WTC11 (cell line): ENCODE measurements at regions not wholly inside any gene's neighbourhood (a gene's known extent, or its start where the extent isn't known, plus 50 kb on each side); places are given as distances from the start of the nearest gene placed in this dataset.

Source experiments
- ATAC-seq: fragments of 200-7000 bp; cut with Tn5 transposase; 2 replicates; pipeline ENCODE4 v1.10.0; 2021; ENCODE audit warnings: mild to moderate bottlenecking, moderate library complexity
- CTCF ChIA-PET: fragments of 300-600 bp; sonication (Branson Sonifier 250); formaldehyde crosslinking; loops from one replicate; lab custom pipeline; 2021; ENCODE audit warnings: antibody characterized with exemption; lab: Charles Lee
- POLR2A ChIA-PET: fragments of 350-600 bp; sonication (Branson Sonifier 250); formaldehyde crosslinking; loops from one replicate; lab custom pipeline; 2021; ENCODE audit warnings: antibody characterized with exemption; lab: Charles Lee
- DNase-seq: peaks from one replicate; pipeline ENCODE4 v3.0.0; 2021; ENCODE audit warnings: low spot score
- H3K27ac Mint-ChIP-seq: 2 replicates; pipeline ENCODE4 v1.8.0; 2021; ENCODE audit warnings: mixed read lengths
- H3K27me3 Mint-ChIP-seq: 2 replicates; pipeline ENCODE4 v1.8.0; 2021; ENCODE audit warnings: low read depth, mild to moderate bottlenecking, moderate library complexity, mixed read lengths
- H3K36me3 Mint-ChIP-seq: 2 replicates; pipeline ENCODE4 v1.8.0; 2021; ENCODE audit warnings: mixed read lengths
- H3K4me1 Mint-ChIP-seq: 2 replicates; pipeline ENCODE4 v1.8.0; 2022; ENCODE audit warnings: mixed read lengths
- H3K4me3 Mint-ChIP-seq: 2 replicates; pipeline ENCODE4 v1.8.0; 2021; ENCODE audit warnings: mild to moderate bottlenecking, moderate library complexity, mixed read lengths
- H3K9me3 Mint-ChIP-seq: 2 replicates; pipeline ENCODE4 v1.8.0; 2021; ENCODE audit warnings: mixed read lengths
- AFF4 ChIP-seq: sonication (generic); formaldehyde crosslinking; IDR thresholded peaks from 2 replicates; pipeline ENCODE4 v1.8.1; 2023; ENCODE audit warnings: mild to moderate bottlenecking, missing genetic modification reagents, borderline replicate concordance
- ELF4 ChIP-seq: sonication (generic); formaldehyde crosslinking; IDR thresholded peaks from 2 replicates; pipeline ENCODE4 v1.8.1; 2022; ENCODE audit warnings: low read depth, mild to moderate bottlenecking, moderate library complexity, missing genetic modification reagents
- ESRRA ChIP-seq: sonication (generic); formaldehyde crosslinking; IDR thresholded peaks from 2 replicates; pipeline ENCODE4 v1.8.1; 2022; ENCODE audit warnings: mild to moderate bottlenecking, missing genetic modification reagents, borderline replicate concordance
- ETV6 ChIP-seq: sonication (generic); formaldehyde crosslinking; IDR thresholded peaks from 2 replicates; pipeline ENCODE4 v1.8.1; 2022; ENCODE audit warnings: mild to moderate bottlenecking, missing genetic modification reagents
- FOXP1 ChIP-seq: sonication (generic); formaldehyde crosslinking; IDR thresholded peaks from 2 replicates; pipeline ENCODE4 v1.8.0; 2022; ENCODE audit warnings: missing genetic modification reagents, mild to moderate bottlenecking, moderate library complexity, borderline replicate concordance
- JAZF1 ChIP-seq: fragments of 250-450 bp; sonication (Bioruptor Pico); IDR thresholded peaks from 2 replicates; pipeline ENCODE4 v1.9.0; 2021; ENCODE audit warnings: moderate library complexity, mild to moderate bottlenecking, inconsistent platforms
- JUN ChIP-seq: sonication (generic); formaldehyde crosslinking; IDR thresholded peaks from 2 replicates; pipeline ENCODE4 v1.8.0; 2023; ENCODE audit warnings: mild to moderate bottlenecking, missing genetic modification reagents
- MAX ChIP-seq: sonication (generic); formaldehyde crosslinking; IDR thresholded peaks from 2 replicates; pipeline ENCODE4 v1.8.0; 2022; ENCODE audit warnings: mild to moderate bottlenecking, missing genetic modification reagents
- MLX ChIP-seq: sonication (generic); formaldehyde crosslinking; IDR thresholded peaks from 2 replicates; pipeline ENCODE4 v1.8.1; 2023; ENCODE audit warnings: mild to moderate bottlenecking, missing genetic modification reagents, moderate library complexity
- NR3C1 ChIP-seq: sonication (generic); formaldehyde crosslinking; conservative IDR thresholded peaks from 2 replicates; pipeline ENCODE4 v1.8.1; 2023; ENCODE audit warnings: low read depth, mild to moderate bottlenecking, missing genetic modification reagents
- SMAD4 ChIP-seq: sonication (generic); formaldehyde crosslinking; IDR thresholded peaks from 2 replicates; pipeline ENCODE4 v1.8.0; 2022; ENCODE audit warnings: mild to moderate bottlenecking, missing genetic modification reagents
- SOX15 ChIP-seq: fragments of 250-450 bp; sonication (Bioruptor Pico); IDR thresholded peaks from 2 replicates; pipeline ENCODE4 v1.9.0; 2021; ENCODE audit warnings: mild to moderate bottlenecking
- USF2 ChIP-seq: sonication (generic); formaldehyde crosslinking; IDR thresholded peaks from 2 replicates; pipeline ENCODE4 v1.8.1; 2023; ENCODE audit warnings: mild to moderate bottlenecking, missing genetic modification reagents, moderate library complexity
- ZNF423 ChIP-seq: fragments of 250-450 bp; sonication (Bioruptor Pico); IDR thresholded peaks from 2 replicates; pipeline ENCODE4 v2.1.2; 2022; ENCODE audit warnings: mild to moderate bottlenecking, moderate library complexity
- ZSCAN18 ChIP-seq: fragments of 250-450 bp; sonication (Bioruptor Pico); IDR thresholded peaks from 2 replicates; pipeline ENCODE4 v2.1.2; 2022; ENCODE audit warnings: mild to moderate bottlenecking, moderate library complexity
- TF ChIP-seq, protein P1 (sequence below): sonication (generic); formaldehyde crosslinking; IDR thresholded peaks from 2 replicates; pipeline ENCODE4 v1.8.1; 2023; ENCODE audit warnings: mild to moderate bottlenecking, moderate library complexity, missing genetic modification reagents
- TF ChIP-seq, protein P2 (sequence below): fragments of 250-450 bp; sonication (Bioruptor Pico); IDR thresholded peaks from 2 replicates; pipeline ENCODE4 v1.9.0; 2021; ENCODE audit warnings: mild to moderate bottlenecking
- TF ChIP-seq, protein P3 (sequence below): sonication (generic); formaldehyde crosslinking; IDR thresholded peaks from 2 replicates; pipeline ENCODE4 v1.8.0; 2023; ENCODE audit warnings: missing genetic modification reagents
- TF ChIP-seq, protein P4 (sequence below): sonication (generic); formaldehyde crosslinking; IDR thresholded peaks from 2 replicates; pipeline ENCODE4 v1.8.0; 2023; ENCODE audit warnings: missing genetic modification reagents, mild to moderate bottlenecking, borderline replicate concordance

GRCh38 chr7:54874804-54875203 lies 115.8 kb upstream of the SEC61G start (continued):
- TF ChIP-seq, protein P1, sequence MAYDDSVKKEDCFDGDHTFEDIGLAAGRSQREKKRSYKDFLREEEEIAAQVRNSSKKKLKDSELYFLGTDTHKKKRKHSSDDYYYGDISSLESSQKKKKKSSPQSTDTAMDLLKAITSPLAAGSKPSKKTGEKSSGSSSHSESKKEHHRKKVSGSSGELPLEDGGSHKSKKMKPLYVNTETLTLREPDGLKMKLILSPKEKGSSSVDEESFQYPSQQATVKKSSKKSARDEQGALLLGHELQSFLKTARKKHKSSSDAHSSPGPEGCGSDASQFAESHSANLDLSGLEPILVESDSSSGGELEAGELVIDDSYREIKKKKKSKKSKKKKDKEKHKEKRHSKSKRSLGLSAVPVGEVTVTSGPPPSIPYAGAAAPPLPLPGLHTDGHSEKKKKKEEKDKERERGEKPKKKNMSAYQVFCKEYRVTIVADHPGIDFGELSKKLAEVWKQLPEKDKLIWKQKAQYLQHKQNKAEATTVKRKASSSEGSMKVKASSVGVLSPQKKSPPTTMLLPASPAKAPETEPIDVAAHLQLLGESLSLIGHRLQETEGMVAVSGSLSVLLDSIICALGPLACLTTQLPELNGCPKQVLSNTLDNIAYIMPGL (CRISPR knock-in tag) = no peak
- no peak for TF ChIP-seq ELF4 (CRISPR knock-in tag)

- CTCF ChIA-PET = interaction anchor here (1.3 to 2.2 kb wide), 4 partner anchors 89 to 378 kb away, joined by 5 to 11 read pairs (median 6); no protein-coding TSS in a partner anchor
- ATAC-seq = no peak; the same call in 1 of the 2 replicates
- Mint-ChIP-seq H3K27me3 (no peaks in the 10 kb centered on the region), H3K36me3 (no peaks in the 10 kb centered on the region)
- TF ChIP-seq, protein P2, sequence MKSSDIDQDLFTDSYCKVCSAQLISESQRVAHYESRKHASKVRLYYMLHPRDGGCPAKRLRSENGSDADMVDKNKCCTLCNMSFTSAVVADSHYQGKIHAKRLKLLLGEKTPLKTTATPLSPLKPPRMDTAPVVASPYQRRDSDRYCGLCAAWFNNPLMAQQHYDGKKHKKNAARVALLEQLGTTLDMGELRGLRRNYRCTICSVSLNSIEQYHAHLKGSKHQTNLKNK = no peak
- TF ChIP-seq SOX15 = no peak
- no peak for TF ChIP-seq NR3C1
- TF ChIP-seq USF2 = no peak
- TF ChIP-seq, protein P3, sequence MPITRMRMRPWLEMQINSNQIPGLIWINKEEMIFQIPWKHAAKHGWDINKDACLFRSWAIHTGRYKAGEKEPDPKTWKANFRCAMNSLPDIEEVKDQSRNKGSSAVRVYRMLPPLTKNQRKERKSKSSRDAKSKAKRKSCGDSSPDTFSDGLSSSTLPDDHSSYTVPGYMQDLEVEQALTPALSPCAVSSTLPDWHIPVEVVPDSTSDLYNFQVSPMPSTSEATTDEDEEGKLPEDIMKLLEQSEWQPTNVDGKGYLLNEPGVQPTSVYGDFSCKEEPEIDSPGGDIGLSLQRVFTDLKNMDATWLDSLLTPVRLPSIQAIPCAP (CRISPR knock-in tag) = no peak
- TF ChIP-seq MAX (CRISPR knock-in tag) = no peak
- no peak for TF ChIP-seq FOXP1 (CRISPR knock-in tag)
- no peak for TF ChIP-seq SMAD4 (CRISPR knock-in tag)
- no peak for TF ChIP-seq ZSCAN18 (CRISPR knock-in tag)
- TF ChIP-seq, protein P4, sequence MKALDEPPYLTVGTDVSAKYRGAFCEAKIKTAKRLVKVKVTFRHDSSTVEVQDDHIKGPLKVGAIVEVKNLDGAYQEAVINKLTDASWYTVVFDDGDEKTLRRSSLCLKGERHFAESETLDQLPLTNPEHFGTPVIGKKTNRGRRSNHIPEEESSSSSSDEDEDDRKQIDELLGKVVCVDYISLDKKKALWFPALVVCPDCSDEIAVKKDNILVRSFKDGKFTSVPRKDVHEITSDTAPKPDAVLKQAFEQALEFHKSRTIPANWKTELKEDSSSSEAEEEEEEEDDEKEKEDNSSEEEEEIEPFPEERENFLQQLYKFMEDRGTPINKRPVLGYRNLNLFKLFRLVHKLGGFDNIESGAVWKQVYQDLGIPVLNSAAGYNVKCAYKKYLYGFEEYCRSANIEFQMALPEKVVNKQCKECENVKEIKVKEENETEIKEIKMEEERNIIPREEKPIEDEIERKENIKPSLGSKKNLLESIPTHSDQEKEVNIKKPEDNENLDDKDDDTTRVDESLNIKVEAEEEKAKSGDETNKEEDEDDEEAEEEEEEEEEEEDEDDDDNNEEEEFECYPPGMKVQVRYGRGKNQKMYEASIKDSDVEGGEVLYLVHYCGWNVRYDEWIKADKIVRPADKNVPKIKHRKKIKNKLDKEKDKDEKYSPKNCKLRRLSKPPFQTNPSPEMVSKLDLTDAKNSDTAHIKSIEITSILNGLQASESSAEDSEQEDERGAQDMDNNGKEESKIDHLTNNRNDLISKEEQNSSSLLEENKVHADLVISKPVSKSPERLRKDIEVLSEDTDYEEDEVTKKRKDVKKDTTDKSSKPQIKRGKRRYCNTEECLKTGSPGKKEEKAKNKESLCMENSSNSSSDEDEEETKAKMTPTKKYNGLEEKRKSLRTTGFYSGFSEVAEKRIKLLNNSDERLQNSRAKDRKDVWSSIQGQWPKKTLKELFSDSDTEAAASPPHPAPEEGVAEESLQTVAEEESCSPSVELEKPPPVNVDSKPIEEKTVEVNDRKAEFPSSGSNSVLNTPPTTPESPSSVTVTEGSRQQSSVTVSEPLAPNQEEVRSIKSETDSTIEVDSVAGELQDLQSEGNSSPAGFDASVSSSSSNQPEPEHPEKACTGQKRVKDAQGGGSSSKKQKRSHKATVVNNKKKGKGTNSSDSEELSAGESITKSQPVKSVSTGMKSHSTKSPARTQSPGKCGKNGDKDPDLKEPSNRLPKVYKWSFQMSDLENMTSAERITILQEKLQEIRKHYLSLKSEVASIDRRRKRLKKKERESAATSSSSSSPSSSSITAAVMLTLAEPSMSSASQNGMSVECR (CRISPR knock-in tag) = no peak
- TF ChIP-seq, all 79 proteins: peak for 0
- Mint-ChIP-seq H3K4me1 (peaks cover 25% of the 10 kb centered on the region), H3K9me3 (peaks cover 5% of the 10 kb centered on the region; the same call in 1 of the 2 replicates), H3K27ac (no peak overlapping the region), H3K4me3 (no peak overlapping the region)
- POLR2A ChIA-PET = no interaction called here
- no peak for DNase-seq
Measured at GRCh38 chr7:54877683-54878082, 118.7 kb upstream of the SEC61G start.

- H3K4me3 Mint-ChIP-seq = no peak overlapping the region
- no peak for DNase-seq
- H3K36me3 Mint-ChIP-seq = no peaks in the 10 kb centered on the region
- H3K4me1 Mint-ChIP-seq = peaks cover 26% of the 10 kb centered on the region
- ChIA-PET CTCF (interaction anchor here (1.3 to 2.2 kb wide), 4 partner anchors 90 to 377 kb away, joined by 5 to 11 read pairs (median 6); no protein-coding TSS in a partner anchor), POLR2A (no interaction called here)
- H3K27me3 Mint-ChIP-seq = no peaks in the 10 kb centered on the region
- no peak overlapping the region for H3K27ac Mint-ChIP-seq
- ATAC-seq = no peak
- H3K9me3 Mint-ChIP-seq = peaks cover 5% of the 10 kb centered on the region; the same call in 1 of the 2 replicates
- TF ChIP-seq AFF4 (CRISPR knock-in tag) (no peak), JAZF1 (CRISPR knock-in tag) (no peak), ESRRA (CRISPR knock-in tag) (no peak), MLX (CRISPR knock-in tag) (no peak), ZNF423 (CRISPR knock-in tag) (no peak), JUN (CRISPR knock-in tag) (no peak), ETV6 (CRISPR knock-in tag) (no peak)
Measured at GRCh38 chr7:54878339-54878738, 119.3 kb upstream of the SEC61G start.
